PFSK-1 (cell line): ENCODE measurements at regions not wholly inside any gene's neighbourhood (a gene's known extent, or its start where the extent isn't known, plus 50 kb on each side); places are given as distances from the start of the nearest gene placed in this dataset.

Source experiments
- POLR2AphosphoS5 ChIP-seq: IDR thresholded peaks from 2 replicates; pipeline ENCODE4 v1.6.1; 2012; ENCODE audit warnings: low read depth, mild to moderate bottlenecking, control low read depth, low read length, moderate library complexity
- TAF1 ChIP-seq: IDR thresholded peaks from 2 replicates; pipeline ENCODE4 v1.6.1; 2012; ENCODE audit warnings: low read length, control low read depth, borderline replicate concordance; ENCODE audit not compliant: insufficient read depth

GRCh38 chr11:29842061-29842460 lies 174.8 kb downstream of the KCNA4 start:
- TF ChIP-seq TAF1: no peak
- no peak for TF ChIP-seq POLR2AphosphoS5
